H1 (cell line): ENCODE measurements at regions not wholly inside any gene's neighbourhood (a gene's known extent, or its start where the extent isn't known, plus 50 kb on each side); places are given as distances from the start of the nearest gene placed in this dataset.

Experiments
- CEBPB ChIP-seq: IDR thresholded peaks from 2 replicates; pipeline ENCODE4 v1.6.1; 2012; ENCODE audit warnings: low read depth, low read length
- RXRA ChIP-seq: IDR thresholded peaks from 2 replicates; pipeline ENCODE4 v1.6.1; 2011; ENCODE audit warnings: low read depth, mild to moderate bottlenecking, low read length, moderate library complexity; ENCODE audit not compliant: insufficient read depth
- SIRT6 ChIP-seq: IDR thresholded peaks from one replicate; pipeline ENCODE4 v1.7.1; 2012; ENCODE audit warnings: low read length, inconsistent platforms
- TF ChIP-seq, protein P1 (sequence below): fragments of 300-600 bp; sonication (generic); IDR thresholded peaks from 2 replicates; pipeline ENCODE4 v1.7.1; 2012; ENCODE audit warnings: low read length, moderate library complexity, mild to moderate bottlenecking, inconsistent platforms; ENCODE audit not compliant: insufficient replicate concordance

DNA sequence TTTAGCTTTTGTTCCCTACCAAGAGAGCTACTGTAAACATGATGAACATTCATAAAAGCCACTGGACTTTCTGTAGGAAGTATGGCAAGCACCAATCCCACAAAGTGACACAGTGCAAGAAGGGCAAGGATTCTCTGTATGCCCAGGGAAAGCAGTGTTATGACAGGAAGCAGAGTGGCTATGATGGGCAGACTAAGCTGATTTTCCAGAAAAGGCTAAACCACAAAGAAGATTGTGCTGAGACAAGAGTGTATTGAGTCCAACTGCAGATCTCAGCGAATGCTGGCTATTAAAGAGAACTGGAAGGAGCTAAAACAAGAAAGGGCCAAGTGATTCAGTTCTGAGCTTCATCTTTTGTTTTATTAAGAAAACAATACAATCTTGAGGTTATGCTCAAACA is 60.5 kb upstream of the EFCAB3 start (continued):
- TF ChIP-seq, protein P1, sequence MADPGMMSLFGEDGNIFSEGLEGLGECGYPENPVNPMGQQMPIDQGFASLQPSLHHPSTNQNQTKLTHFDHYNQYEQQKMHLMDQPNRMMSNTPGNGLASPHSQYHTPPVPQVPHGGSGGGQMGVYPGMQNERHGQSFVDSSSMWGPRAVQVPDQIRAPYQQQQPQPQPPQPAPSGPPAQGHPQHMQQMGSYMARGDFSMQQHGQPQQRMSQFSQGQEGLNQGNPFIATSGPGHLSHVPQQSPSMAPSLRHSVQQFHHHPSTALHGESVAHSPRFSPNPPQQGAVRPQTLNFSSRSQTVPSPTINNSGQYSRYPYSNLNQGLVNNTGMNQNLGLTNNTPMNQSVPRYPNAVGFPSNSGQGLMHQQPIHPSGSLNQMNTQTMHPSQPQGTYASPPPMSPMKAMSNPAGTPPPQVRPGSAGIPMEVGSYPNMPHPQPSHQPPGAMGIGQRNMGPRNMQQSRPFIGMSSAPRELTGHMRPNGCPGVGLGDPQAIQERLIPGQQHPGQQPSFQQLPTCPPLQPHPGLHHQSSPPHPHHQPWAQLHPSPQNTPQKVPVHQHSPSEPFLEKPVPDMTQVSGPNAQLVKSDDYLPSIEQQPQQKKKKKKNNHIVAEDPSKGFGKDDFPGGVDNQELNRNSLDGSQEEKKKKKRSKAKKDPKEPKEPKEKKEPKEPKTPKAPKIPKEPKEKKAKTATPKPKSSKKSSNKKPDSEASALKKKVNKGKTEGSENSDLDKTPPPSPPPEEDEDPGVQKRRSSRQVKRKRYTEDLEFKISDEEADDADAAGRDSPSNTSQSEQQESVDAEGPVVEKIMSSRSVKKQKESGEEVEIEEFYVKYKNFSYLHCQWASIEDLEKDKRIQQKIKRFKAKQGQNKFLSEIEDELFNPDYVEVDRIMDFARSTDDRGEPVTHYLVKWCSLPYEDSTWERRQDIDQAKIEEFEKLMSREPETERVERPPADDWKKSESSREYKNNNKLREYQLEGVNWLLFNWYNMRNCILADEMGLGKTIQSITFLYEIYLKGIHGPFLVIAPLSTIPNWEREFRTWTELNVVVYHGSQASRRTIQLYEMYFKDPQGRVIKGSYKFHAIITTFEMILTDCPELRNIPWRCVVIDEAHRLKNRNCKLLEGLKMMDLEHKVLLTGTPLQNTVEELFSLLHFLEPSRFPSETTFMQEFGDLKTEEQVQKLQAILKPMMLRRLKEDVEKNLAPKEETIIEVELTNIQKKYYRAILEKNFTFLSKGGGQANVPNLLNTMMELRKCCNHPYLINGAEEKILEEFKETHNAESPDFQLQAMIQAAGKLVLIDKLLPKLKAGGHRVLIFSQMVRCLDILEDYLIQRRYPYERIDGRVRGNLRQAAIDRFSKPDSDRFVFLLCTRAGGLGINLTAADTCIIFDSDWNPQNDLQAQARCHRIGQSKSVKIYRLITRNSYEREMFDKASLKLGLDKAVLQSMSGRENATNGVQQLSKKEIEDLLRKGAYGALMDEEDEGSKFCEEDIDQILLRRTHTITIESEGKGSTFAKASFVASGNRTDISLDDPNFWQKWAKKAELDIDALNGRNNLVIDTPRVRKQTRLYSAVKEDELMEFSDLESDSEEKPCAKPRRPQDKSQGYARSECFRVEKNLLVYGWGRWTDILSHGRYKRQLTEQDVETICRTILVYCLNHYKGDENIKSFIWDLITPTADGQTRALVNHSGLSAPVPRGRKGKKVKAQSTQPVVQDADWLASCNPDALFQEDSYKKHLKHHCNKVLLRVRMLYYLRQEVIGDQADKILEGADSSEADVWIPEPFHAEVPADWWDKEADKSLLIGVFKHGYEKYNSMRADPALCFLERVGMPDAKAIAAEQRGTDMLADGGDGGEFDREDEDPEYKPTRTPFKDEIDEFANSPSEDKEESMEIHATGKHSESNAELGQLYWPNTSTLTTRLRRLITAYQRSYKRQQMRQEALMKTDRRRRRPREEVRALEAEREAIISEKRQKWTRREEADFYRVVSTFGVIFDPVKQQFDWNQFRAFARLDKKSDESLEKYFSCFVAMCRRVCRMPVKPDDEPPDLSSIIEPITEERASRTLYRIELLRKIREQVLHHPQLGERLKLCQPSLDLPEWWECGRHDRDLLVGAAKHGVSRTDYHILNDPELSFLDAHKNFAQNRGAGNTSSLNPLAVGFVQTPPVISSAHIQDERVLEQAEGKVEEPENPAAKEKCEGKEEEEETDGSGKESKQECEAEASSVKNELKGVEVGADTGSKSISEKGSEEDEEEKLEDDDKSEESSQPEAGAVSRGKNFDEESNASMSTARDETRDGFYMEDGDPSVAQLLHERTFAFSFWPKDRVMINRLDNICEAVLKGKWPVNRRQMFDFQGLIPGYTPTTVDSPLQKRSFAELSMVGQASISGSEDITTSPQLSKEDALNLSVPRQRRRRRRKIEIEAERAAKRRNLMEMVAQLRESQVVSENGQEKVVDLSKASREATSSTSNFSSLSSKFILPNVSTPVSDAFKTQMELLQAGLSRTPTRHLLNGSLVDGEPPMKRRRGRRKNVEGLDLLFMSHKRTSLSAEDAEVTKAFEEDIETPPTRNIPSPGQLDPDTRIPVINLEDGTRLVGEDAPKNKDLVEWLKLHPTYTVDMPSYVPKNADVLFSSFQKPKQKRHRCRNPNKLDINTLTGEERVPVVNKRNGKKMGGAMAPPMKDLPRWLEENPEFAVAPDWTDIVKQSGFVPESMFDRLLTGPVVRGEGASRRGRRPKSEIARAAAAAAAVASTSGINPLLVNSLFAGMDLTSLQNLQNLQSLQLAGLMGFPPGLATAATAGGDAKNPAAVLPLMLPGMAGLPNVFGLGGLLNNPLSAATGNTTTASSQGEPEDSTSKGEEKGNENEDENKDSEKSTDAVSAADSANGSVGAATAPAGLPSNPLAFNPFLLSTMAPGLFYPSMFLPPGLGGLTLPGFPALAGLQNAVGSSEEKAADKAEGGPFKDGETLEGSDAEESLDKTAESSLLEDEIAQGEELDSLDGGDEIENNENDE: no peak
- TF ChIP-seq RXRA (no peak), SIRT6 (no peak), CEBPB (no peak)
